ENCODE measurements at regions not wholly inside any gene's neighbourhood (a gene's known extent, or its start where the extent isn't known, plus 50 kb on each side); places are given as distances from the start of the nearest gene placed in this dataset.
"Not testable (repeated sequence)": the region's sequence is repeated elsewhere in the genome, so short reads cannot be mapped to it uniquely, and the experiment has no call there.

GRCh38 chr1:24251501-24251900, 64.4 kb upstream of the IFNLR1 start:
- DNase-seq: no peak
- Mint-ChIP-seq H3K36me3 (no peaks in the 10 kb centered on the region), H3K27me3 (no peaks in the 10 kb centered on the region), H3K9me3 (no peaks in the 10 kb centered on the region), H3K4me1 (ENCODE audit: low read depth) (no peaks in the 10 kb centered on the region), H3K27ac (no peak overlapping the region), H3K4me3 (no peak overlapping the region)
- intact Hi-C loops (cut with micrococcal nuclease): no loop called here
- CTCF ChIA-PET: no interaction called here
- POLR2A ChIA-PET: no interaction called here

- Mint-ChIP-seq H3K27ac (no peak overlapping the region), H3K27me3 (no peaks in the 10 kb centered on the region), H3K36me3 (no peaks in the 10 kb centered on the region), H3K4me3 (no peak overlapping the region), H3K4me1 (ENCODE audit: low read depth) (no peaks in the 10 kb centered on the region), H3K9me3 (no peaks in the 10 kb centered on the region)
- ChIA-PET POLR2A (no interaction called here), CTCF (no interaction called here)
- DNase-seq: no peak
- intact Hi-C loops (cut with micrococcal nuclease): no loop called here
Measured at GRCh38 chr1:24250791-24251190, 63.7 kb upstream of the IFNLR1 start.

DNA sequence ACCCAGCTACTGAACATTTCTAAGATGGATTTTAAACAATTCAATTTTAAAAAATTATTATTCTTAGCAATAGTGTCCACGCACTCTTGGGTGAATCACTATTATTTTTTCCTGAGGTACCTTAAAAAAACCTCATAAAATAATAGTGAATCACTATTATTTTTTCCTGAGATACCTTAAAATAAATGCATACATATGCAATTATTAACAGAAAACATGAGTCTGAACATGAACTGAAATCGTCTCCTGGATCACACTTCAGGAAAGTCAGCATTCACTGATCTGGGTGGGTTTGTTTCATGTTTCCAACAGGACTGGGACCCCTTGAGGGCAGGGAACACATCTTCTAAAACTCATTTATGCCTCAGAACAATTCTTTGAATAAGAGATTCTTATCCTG, 63.1 kb upstream of the IFNLR1 start:
- Mint-ChIP-seq H3K27me3 (no peaks in the 10 kb centered on the region), H3K9me3 (no peaks in the 10 kb centered on the region), H3K4me3 (no peak overlapping the region), H3K27ac (no peak overlapping the region), H3K4me1 (ENCODE audit: low read depth) (no peaks in the 10 kb centered on the region), H3K36me3 (no peaks in the 10 kb centered on the region)
- ChIA-PET POLR2A (no interaction called here), CTCF (no interaction called here)
- intact Hi-C loops (cut with micrococcal nuclease): no loop called here
- DNase-seq: no peak

DNA sequence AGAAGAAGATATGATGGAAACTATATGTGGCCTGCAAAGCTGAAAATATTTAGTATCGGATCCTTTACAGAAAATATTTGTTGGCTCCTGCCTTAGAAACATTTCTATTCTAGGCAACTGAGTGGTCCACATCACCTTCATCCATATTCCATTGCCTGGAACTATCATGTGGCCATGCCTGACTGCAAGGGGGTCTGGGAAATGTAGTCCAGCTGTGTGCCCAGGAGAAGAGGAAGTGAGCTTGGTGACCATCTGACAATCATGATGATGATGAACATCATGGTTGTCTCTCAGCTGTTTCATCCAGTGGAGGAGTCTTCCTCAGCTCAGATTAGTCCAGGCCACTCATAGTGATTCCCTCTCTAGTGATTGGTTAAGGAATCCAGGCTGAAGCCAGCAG, 61.8 kb upstream of the IFNLR1 start:
- CTCF ChIA-PET: interaction anchor here (0.9 kb wide), 1 partner anchor 49 kb away, joined by 4 read pairs; no protein-coding TSS in a partner anchor
- Mint-ChIP-seq H3K4me3 (no peak overlapping the region), H3K27ac (no peak overlapping the region), H3K9me3 (no peaks in the 10 kb centered on the region), H3K27me3 (no peaks in the 10 kb centered on the region), H3K36me3 (no peaks in the 10 kb centered on the region), H3K4me1 (ENCODE audit: low read depth) (no peaks in the 10 kb centered on the region)
- no peak for DNase-seq
- POLR2A ChIA-PET: no interaction called here
- intact Hi-C loops (cut with micrococcal nuclease): no loop called here

DNA sequence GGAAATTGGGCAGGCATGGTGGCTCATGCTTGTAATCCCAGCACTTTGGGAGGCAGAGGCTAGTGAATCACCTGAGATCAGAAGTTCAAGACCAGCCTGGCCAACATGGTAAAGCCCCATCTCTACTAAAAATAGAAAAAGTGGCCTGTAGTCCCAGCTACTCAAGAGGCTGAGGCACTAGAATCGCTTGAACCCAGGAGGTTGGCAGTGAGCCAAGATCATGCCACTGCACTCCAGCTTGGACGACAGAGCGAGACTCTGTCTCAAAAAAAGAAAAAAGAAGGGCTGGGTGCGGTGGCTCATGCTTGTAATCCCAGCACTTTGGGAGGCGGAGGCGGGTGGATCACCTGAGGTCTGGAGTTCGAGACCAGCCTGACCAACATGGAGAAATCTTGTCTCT, 60.2 kb upstream of the IFNLR1 start:
- DNase-seq; H3K4me1 Mint-ChIP-seq (ENCODE audit: low read depth); H3K27ac Mint-ChIP-seq; H3K4me3 Mint-ChIP-seq; POLR2A ChIA-PET; H3K36me3 Mint-ChIP-seq; intact Hi-C loops (cut with micrococcal nuclease); H3K27me3 Mint-ChIP-seq; CTCF ChIA-PET; H3K9me3 Mint-ChIP-seq: not testable (repeated sequence)

GRCh38 chr1:24244519-24245268, 57.6 kb upstream of the IFNLR1 start:
- H3K4me1 Mint-ChIP-seq (ENCODE audit: low read depth): no peaks in the 10 kb centered on the region
- H3K9me3 Mint-ChIP-seq: no peaks in the 10 kb centered on the region
- CTCF ChIA-PET: no interaction called here

DNA sequence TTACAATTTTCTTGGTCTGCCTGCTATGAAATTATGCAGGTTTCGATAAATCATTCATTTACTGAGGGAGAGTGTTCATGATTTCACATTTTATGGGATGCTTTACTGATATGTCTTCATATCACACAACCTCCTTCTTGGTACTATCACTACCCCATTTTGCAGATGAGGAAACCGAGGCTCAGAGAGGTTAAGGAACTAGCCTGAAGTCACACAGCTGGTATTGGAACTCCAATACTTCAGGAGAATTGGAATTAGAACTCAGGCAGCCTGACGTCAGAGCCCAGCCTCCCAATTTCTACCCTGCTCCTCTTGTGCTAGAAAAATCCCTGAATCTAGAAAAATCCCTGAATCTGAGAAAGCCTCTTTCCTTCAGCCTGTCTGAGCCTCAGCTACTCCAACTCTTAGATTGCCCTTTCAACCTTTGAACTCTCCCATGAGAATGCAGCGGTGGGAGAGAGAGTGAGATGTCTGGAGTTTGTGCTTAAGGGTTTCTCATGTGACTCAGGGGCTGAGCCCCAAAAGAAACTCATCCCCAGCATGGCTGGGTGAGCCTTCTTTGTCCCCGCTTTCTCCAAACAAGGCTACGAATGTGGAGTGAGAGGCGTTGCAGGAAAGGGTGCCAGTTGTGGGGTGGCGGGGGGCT, 50.8 kb upstream of the IFNLR1 start:
- peaks cover 16% of the 10 kb centered on the region for H3K4me1 Mint-ChIP-seq (ENCODE audit: low read depth)
- ChIA-PET POLR2A (no interaction called here), CTCF (no interaction called here)
- no peaks in the 10 kb centered on the region for H3K36me3 Mint-ChIP-seq
- no peak overlapping the region for H3K27ac Mint-ChIP-seq
- peaks cover 4% of the 10 kb centered on the region for H3K9me3 Mint-ChIP-seq
- no peak overlapping the region for H3K4me3 Mint-ChIP-seq
- H3K27me3 Mint-ChIP-seq: peaks cover 19% of the 10 kb centered on the region
- DNase-seq: no peak
- intact Hi-C loops (cut with micrococcal nuclease): loop anchor here (5.0 kb wide), 2 partner anchors 46 to 84 kb away; no protein-coding TSS in a partner anchor

More at GRCh38 chr1:24244519-24245268, 57.6 kb upstream of the IFNLR1 start:
- intact Hi-C loops (cut with micrococcal nuclease): no loop called here
- Mint-ChIP-seq H3K4me3 (no peak overlapping the region), H3K36me3 (no peaks in the 10 kb centered on the region), H3K27ac (no peak overlapping the region), H3K27me3 (no peaks in the 10 kb centered on the region)
- POLR2A ChIA-PET: no interaction called here
- no peak for DNase-seq

DNA sequence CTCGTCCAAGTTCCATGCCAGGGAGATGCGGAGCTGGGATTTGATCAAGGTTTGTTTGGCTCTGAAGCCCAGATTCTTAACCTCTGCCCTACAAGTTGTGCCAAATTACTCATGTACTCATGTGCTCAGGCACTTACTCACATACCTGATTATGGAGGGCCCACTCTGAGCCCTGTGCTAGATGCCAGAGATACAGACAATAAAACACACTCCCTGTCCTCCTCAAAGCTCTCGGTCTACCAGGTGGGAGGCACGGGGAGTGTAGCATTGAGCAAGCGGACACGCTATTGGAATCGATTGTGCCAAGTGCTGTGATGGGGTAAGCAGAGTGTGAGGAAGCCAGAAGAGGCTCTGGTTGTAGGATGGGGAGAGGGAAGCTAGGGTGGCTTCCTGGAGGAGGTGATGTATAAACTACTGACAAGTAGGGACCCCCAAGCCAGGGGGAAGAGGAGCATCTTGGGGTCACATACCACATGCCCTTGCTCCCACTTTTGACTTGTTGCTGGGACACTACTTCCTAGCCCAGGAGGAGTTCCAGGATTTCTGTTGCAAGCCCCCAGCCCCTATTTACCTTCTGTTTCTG, 49.8 kb upstream of the IFNLR1 start:
- Mint-ChIP-seq H3K4me1 (ENCODE audit: low read depth) (peaks cover 16% of the 10 kb centered on the region), H3K4me3 (no peak overlapping the region), H3K36me3 (no peaks in the 10 kb centered on the region), H3K27me3 (peaks cover 19% of the 10 kb centered on the region), H3K27ac (no peak overlapping the region), H3K9me3 (peaks cover 4% of the 10 kb centered on the region)
- intact Hi-C loops (cut with micrococcal nuclease): loop anchor here (5.0 kb wide), 2 partner anchors 45 to 85 kb away; no protein-coding TSS in a partner anchor
- ChIA-PET CTCF (interaction anchor here (0.9 to 1.7 kb wide), 2 partner anchors 38 to 87 kb away, joined by 4 to 8 read pairs; no protein-coding TSS in a partner anchor), POLR2A (no interaction called here)
- no peak for DNase-seq

All from activated CD4-positive, alpha-beta memory T cell treated with anti-CD3 and anti-CD28 coated beads for 36 hours (primary cell).